ENCODE measurements at regions not wholly inside any gene's neighbourhood (a gene's known extent, or its start where the extent isn't known, plus 50 kb on each side); places are given as distances from the start of the nearest gene placed in this dataset.

DNA sequence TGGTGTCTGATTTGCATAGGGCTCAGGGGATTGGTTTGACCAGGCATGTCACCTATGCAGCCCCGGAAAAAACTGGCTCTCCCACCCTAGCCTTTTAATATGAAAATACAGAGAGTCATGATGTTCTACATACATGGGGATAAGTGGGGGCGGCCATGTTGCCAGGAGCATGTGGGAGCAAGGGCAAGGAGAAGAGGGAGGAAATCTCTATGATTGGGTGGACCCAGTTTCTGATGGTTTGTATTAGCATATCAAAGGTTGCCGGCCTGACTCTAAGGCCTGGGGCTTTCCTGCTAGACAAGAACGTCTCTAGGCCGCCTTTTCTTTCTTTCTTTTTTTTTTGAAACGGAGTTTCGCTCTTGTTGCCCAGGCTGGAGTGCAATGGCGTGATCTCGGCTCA, 123.4 kb upstream of the CPSF6 start:
- no peak for DNase-seq (ENCODE audit: low read depth, low spot score)
- no peak overlapping the region for H3K4me3 ChIP-seq (ENCODE audit: low read length)

DNA sequence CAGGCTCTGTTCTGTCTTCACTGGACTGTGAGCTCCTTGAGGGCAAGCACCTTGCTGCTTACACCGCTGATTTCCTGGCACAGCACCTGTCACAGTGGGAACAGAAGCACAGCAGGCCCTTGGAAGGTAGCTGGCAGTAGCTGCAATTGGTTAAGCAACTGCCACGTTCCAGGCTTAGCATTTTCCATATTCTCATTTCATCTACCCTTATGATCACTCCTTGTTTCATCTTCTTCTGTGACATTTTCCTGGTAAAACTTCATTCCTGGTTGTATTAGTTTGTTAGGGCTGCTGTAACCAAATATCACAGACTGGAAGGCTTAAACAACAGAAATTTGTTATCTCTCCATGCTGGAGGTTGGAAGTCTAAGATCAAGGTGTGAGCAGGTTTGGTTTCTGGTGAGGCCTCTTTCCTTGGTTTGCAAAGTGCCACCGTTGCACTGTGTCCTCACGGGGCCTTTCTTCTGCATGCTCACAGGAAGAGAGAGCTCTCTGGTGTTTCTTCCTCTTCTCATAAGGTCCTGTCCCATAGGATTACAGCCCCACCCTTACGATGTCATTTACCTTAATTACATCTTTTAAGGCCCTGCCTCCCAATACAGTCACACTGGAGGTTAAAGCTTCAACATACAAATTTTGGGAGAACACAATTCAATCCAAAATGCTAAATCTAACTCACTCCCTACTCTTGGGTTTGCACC, 121.7 kb upstream of the CPSF6 start:
- no peak for DNase-seq (ENCODE audit: low read depth, low spot score)
- H3K4me3 ChIP-seq (ENCODE audit: low read length) = no peak overlapping the region

DNA sequence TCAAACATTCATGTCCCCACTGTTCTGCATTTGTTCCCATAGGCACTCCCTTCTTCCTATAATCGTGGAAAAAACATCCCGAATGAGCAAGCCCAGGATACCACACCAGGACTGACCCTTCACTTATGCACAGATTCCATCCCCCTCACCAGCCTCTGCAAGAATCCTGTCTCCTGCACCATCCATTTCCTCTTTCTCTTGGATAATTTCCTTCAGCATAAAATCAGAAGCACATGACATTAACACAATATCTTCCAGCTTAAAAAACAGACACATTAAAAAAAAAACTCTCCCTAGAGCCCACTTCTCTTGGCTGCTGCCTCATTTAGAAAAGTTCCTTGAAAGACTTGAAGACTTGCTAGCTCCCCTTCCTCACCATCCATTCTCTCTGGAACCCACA, 120.9 kb upstream of the CPSF6 start:
- H3K4me3 ChIP-seq (ENCODE audit: low read length) = no peak overlapping the region
- DNase-seq (ENCODE audit: low read depth, low spot score) = no peak

DNA sequence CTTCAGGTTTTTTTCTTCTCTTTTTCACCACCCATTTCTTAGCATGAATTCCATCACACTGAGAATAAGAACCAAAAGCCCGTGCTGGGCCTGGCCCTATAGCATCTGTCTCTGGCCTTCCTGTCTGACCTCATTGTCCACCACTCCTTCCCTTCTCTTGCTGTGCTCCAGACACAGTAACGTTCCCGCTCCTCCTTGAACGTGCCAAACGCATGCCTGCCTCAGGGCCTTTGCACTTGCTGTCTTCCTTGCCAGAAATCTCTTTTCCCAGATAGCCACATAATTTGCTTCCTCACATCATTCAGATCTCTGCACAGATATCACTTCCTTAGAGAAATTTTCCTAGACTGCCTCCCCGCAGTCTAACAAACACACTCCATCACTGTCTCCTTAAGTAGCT, 119.6 kb upstream of the CPSF6 start:
- no peak overlapping the region for H3K4me3 ChIP-seq (ENCODE audit: low read length)
- DNase-seq (ENCODE audit: low read depth, low spot score) = no peak

DNA sequence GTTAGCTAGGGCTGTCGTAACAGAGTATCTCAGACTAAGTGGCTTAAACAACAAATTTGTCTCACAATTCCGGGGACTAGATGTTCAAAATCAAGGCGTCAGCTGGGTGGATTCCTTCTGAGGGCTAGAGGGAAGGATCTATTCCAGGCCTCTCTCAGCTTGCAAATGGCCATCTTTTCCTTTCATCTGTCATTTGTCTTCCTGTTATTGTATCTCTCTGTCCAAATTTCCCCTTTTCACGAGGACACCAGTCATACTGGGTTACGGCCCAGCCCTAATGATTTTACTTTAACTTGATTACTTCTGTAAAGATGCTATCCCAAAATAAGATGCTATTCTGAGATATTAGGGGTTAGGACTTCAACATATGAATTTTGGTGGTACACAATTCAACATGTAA, 119.0 kb upstream of the CPSF6 start:
- DNase-seq (ENCODE audit: low read depth, low spot score) = no peak

DNA sequence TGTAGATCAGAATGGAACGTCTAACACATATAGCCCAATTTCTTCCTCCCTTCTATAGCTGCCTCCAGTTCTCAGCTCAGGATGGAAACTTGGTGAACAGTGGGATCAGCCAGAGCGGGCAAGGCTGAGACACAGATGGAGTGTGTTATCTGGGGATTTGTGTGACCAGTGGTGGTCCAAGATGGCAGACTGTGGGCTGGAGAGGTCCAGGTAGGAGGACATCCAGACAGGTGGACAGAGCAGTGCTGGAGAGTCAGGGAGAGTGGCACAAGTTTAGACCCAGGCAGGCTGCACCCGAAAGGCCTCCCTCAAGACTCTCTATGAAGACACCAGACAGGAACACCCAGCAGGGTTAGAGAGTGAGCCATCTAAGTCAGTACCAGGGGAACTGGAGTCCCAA, 116.1 kb upstream of the CPSF6 start:
- DNase-seq (ENCODE audit: low read depth, low spot score) = no peak
- H3K4me3 ChIP-seq (ENCODE audit: low read length) = no peak overlapping the region

More for the DNA sequence above, 119.0 kb upstream of the CPSF6 start:
- H3K4me3 ChIP-seq (ENCODE audit: low read length) = no peak overlapping the region

DNA sequence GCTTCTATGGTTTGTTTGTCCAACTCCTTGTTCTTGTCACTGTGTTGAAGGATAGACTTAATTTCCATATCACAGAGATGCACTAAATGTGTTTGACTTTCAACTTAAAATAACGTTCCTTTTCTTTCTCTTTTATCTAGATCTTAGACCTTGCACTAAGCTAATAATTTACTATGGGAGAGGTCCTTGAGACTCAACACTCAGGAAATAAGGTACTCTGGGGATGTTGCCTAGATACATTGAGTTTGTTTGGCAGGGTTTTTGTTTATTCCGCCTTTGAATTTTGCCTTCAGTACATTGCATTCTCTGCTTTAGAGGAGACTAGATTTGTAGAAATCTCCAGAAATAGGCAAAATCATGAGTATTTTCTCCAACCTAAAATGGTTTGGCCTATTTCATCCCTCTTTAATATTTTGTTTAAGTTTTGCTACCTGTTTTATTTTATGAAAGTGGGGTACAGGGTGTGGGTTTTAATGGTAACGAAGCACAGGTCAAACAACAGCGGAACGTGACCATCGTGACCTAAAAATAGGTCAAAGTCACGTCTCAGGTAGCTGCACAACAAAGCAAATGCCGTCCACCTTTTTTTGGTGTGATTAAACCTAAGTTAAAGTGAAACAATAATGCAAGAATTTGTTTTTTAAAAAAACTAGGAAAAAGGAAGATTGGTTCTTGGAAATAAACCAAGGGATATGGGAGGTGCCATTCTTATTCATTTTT, 115.3 kb upstream of the CPSF6 start:
- H3K4me3 ChIP-seq (ENCODE audit: low read length) = no peak overlapping the region
- DNase-seq (ENCODE audit: low read depth, low spot score) = no peak

DNA sequence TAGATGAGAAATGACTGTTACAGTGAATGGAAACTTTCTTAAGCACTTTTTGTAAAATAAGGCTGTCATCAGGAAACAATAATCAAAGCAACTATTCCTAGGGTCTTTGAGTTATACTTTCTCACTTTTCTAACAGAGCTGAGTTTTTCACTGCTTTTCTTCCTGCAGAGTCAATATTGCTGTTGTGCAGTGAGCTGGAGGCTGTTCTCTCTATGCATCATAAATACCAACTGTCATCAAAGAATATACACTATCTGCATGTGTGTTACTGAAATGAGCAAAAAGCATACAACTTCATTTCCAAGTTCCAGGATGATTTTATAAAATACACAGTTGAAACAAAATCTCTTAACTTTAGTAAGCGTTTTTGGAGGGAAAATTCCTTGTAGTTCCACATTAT, 110.4 kb upstream of the CPSF6 start:
- no peak overlapping the region for H3K4me3 ChIP-seq (ENCODE audit: low read length)
- no peak for DNase-seq (ENCODE audit: low read depth, low spot score)

DNA sequence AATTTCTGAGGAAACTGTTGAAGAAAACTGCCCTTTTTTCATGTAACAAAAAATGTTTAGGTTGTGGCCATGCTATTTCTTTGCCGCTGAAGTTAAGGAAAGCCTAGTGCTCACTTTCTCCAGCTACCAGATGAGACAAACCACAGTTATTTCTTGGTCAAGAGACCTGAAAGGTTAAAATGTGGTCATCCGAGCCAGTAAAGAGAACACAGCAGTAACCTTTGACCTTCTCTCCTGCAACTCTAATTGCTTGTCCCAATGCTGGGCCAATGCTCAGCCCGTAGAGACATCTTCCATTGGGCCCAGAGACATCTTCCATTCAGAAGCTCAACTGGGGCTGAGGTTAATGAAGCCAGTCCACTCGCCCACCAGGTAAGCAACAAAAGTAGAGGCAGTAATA, 109.8 kb upstream of the CPSF6 start:
- no peak for DNase-seq (ENCODE audit: low read depth, low spot score)
- H3K4me3 ChIP-seq (ENCODE audit: low read length) = no peak overlapping the region

DNA sequence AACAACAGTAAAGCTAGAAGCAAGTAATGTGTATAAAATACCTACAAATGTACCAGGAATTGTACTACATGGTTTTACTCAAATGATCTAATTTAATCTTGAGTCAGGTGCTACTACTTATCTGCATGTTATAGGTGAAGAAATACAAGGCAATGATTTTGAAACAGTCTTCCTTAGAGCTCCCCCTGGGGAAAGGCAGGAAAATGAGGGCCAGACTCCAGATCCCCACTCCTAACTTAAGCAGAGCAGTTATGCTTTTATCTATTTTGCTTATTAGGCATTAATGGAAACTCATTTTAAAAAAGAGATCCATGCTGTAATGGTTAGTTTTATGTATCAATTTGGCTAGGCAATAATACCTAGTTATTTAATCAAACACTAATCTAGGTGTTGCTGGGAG, 109.3 kb upstream of the CPSF6 start:
- no peak for DNase-seq (ENCODE audit: low read depth, low spot score)
- H3K4me3 ChIP-seq (ENCODE audit: low read length) = no peak overlapping the region

DNA sequence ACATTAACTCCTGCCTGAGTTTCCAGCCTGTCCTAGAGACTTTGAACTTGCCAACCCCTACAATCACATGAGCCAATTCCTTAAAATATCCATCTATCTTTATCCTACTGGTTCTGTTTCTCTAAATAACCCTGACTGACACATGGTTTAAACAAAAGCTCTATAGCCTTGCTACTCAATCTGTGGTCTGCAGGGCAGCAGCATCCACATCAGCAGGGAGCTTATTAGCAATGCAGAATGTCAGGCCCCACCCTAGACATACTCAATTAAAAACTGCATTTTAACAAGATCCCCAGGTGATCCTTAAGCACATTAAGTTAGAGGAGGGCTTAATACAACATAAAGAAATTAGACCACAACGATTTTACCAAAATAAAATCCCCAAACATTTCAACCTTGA, 108.3 kb upstream of the CPSF6 start:
- no peak for DNase-seq (ENCODE audit: low read depth, low spot score)
- no peak overlapping the region for H3K4me3 ChIP-seq (ENCODE audit: low read length)

DNA sequence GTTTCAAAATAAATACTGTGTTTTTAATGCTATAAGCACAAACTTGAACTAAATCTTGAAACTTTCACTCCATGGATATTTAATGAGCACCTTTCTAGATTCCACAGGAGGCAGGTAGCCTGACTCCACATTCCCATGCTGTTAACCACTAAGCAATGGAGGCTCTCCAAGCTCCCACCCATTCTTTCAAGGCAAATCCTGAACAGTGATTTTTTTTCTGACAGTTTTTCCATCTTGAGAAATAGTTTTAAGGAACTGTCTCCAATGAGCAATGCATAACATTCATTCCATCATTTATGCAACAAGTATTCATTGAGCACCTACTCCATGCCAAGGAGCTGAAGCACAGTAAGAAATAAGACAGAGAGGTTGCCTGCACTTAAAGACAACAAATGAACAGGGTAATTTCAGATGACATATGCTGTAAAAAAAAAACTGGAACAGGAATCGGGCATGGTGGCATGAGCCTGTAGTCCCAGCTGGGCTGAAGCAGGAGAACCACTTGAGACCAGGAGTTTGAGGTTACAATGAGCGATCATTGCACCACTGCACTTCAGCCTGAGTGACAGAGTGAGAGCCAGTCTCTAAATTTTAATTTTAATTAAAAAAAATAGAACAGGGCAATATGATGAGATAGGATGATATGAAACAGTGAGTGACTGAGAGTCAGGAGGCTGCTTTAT, 102.3 kb upstream of the CPSF6 start:
- DNase-seq (ENCODE audit: low read depth, low spot score) = no peak
- H3K4me3 ChIP-seq (ENCODE audit: low read length) = no peak overlapping the region

DNA sequence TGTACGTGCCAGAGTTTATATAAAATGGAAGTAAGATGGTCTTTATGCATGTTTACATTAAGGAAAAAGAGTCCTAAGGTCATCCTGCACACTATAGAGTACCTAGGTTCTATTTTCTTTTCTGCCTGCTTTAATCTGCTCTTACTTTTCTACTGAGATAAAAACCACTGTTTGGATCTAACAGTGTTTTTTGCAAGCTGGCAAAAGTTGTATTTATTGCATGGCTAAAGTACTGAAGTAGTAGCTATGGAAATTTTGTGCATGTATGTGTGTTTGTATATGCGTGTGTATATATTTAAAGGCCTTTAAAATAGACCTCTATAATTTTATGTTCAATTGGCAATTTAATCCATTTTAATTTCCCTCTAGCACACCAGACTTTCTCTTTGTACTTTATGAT, 98.3 kb upstream of the CPSF6 start:
- no peak overlapping the region for H3K4me3 ChIP-seq (ENCODE audit: low read length)
- no peak for DNase-seq (ENCODE audit: low read depth, low spot score)

DNA sequence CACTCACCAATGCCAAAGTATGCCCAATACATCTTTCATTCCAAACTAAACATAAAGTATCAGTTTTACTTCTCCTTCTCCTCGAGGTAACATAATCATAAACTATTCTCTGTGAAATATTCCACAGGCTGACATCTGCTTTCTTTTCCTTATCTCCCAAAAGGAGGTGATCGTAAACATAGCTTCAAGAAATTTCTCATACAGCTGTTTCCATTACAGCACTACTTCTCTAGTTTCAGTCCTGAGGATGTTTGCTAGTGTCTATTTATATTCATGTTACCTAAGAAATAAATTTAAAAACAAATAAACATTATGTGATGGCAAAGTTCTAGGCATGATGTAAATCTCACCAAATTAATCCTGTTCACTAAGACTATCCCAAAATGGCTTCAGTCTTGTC, 90.1 kb upstream of the CPSF6 start:
- DNase-seq (ENCODE audit: low read depth, low spot score) = no peak
- H3K4me3 ChIP-seq (ENCODE audit: low read length) = no peak overlapping the region

DNA sequence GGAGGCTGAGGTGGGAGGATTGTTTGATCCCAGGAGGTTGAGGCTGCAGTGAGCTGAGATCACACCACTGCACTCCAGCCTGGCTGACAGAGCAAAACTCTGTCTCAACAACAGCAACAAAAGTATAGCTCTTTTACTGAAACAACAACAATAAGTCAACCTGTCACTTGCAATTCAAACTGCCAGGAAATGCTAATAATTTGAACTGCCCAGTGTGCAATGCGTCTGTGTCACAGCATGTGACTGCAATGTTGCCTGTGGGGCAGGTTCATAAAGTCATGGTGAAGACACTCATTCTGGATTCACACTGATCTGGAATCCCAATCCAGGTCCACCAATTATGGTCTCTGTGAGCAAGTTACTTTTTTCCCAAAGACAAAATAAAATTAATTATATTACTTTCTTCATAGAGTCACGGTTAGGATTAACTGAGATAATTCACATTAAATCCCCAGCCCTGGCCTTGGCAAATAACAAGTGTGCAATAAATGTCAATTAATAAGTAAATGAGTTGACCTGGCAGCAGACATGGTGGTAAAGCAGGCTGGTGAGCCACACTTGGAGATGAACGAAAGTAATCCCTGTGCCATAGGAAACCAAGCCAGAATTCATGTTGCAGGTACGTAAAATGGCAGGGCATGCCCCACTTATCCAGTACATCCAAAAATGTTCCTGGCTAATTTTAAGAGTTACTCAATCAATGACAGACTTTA, 89.1 kb upstream of the CPSF6 start:
- no peak overlapping the region for H3K4me3 ChIP-seq (ENCODE audit: low read length)
- DNase-seq (ENCODE audit: low read depth, low spot score) = no peak

DNA sequence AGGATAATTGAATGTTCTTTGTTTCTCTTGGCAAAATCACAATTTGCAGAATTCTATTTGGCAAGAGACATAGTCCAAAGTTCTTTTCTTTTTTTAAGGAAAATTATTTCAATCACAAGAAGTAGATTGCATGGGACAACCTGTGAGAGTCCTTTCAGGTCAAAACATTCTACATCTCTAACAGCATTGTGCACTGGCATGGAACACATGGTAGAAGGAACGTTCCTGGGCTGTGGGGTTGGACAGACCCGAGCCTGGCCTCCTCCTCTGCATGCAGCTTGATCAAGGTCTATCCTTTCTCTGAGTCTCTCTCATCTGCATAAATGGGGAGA, 88.6 kb upstream of the CPSF6 start:
- no peak overlapping the region for H3K4me3 ChIP-seq (ENCODE audit: low read length)
- no peak for DNase-seq (ENCODE audit: low read depth, low spot score)

DNA sequence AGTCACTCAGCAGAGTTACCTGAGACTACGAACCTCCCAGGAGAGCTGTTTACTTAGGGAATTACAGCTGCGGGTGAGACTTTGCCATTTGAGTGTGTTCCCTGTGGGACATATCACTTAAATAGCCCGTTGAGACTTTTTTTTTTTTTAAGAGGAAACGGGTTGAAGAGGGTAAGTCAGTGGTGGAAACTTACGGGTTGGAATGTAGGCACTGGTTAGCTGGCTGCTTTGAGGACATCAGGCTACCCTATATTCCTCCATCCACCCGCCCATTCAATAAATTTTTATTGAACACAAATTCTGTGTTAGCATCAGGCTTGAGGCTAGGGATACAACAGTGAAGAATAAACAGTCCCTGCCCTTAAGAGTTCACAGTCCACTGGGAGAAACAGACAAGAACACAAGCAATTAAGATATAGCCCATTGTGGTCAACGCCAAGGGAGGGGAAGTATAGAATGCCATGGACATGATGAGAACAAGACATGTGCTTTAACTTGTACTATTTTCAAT, 88.1 kb upstream of the CPSF6 start:
- no peak for DNase-seq (ENCODE audit: low read depth, low spot score)
- no peak overlapping the region for H3K4me3 ChIP-seq (ENCODE audit: low read length)

DNA sequence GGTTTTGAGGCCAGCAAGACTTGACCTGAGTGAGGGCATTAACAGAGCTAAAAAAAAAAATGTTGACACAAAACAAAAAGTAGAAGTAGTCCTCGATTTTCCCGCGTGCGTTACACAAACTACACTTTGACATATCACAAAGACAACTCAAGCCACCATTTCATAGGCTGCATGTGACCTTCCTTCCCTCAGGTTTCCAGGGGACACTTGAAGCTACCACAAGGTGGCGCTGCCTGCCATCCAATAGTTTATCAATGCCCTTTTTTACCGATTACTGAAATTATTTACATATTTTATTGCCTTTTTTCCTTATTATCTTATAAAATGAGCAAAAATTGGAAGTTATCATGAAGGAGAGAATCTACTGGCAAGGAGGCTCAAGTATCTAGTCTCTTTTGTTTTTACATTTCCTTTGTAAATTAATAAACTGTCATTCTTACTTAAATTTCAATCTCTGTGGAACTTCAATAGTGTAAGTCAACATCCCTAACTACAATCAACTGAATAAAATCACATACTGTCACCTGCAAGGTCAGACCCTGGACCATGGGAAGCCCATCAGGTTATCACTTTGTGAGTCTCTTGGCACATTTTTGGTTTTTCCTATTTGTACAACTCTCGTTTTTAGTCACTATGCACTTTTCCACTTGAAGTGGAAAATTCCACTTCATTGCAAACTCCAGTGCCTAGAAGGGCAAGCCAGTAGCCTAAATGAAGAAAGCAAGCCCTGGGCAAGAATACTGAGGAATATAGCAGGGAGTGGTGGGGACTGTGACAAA, 84.6 kb upstream of the CPSF6 start:
- peak; percentile 76 for DNase-seq (ENCODE audit: low read depth, low spot score)

DNA sequence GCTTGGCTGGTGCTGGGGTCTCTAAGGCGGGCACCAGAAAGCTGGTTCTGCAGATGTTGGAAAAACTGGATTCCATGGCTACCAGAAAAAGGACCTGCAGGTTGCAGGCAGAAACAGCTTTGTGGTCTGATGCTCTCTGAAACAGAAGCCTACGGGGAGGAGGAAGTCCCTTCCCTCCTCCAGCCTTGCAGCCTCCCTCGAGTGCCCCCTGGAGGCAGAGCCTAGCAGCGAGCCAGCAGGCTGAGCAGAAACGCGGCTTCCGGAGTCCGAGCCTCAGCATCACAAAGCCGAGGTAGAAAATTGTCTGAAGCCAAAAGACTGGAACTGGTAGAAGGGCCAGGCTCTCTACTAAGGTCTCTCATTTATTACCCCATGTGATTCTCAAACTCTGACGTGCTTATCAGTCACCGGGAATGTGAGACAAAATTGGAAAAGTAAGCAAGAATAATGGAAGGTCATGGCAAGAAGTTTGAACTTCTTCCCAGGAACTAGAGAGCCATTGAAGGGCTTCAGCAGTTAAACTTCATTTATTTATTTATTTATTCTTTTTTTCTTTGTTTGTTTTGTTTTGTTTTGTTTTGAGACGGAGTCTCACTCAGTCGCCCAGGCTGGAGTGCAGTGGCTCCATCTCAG, 82.2 kb upstream of the CPSF6 start:
- H3K4me3 ChIP-seq (ENCODE audit: low read length) = peak overlapping the region; percentile 37
- DNase-seq (ENCODE audit: low read depth, low spot score) = peak; percentile 85

More for the DNA sequence above, 84.6 kb upstream of the CPSF6 start:
- no peak overlapping the region for H3K4me3 ChIP-seq (ENCODE audit: low read length)

Data from Jurkat, Clone E6-1 (cell line).